Mesothelial cell of epicardium (in vitro differentiated cells): ENCODE measurements at regions not wholly inside any gene's neighbourhood (a gene's known extent, or its start where the extent isn't known, plus 50 kb on each side); places are given as distances from the start of the nearest gene placed in this dataset.

Experiments
- DNase-seq, 2 experiments: peaks; one replicate each; pipeline ENCODE4 v3.0.0; 2021; ENCODE audit warnings: low spot score in 2 of 2; ENCODE audit not compliant: unreplicated experiment in 2 of 2
- H3K27ac Mint-ChIP-seq: 2 replicates; pipeline ENCODE4 v1.8.0; 2021; ENCODE audit warnings: mixed read lengths
- H3K27me3 Mint-ChIP-seq: 2 replicates; pipeline ENCODE4 v1.8.0; 2021; ENCODE audit warnings: low read depth, mixed read lengths
- H3K36me3 Mint-ChIP-seq: 2 replicates; pipeline ENCODE4 v1.8.0; 2021; ENCODE audit warnings: mixed read lengths
- H3K4me1 Mint-ChIP-seq: 2 replicates; pipeline ENCODE4 v1.8.0; 2021; ENCODE audit warnings: mixed read lengths
- H3K4me3 Mint-ChIP-seq: 2 replicates; pipeline ENCODE4 v1.8.0; 2021; ENCODE audit warnings: mild to moderate bottlenecking, moderate library complexity, mixed read lengths
- H3K9me3 Mint-ChIP-seq: 2 replicates; pipeline ENCODE4 v1.8.0; 2021; ENCODE audit warnings: mixed read lengths
- TF ChIP-seq, protein P1 (sequence below): fragments of 200-600 bp; sonication (generic); IDR thresholded peaks from one replicate; pipeline ENCODE4 v1.5.0; 2021; ENCODE audit warnings: antibody characterized with exemption; ENCODE audit not compliant: unreplicated experiment

DNA sequence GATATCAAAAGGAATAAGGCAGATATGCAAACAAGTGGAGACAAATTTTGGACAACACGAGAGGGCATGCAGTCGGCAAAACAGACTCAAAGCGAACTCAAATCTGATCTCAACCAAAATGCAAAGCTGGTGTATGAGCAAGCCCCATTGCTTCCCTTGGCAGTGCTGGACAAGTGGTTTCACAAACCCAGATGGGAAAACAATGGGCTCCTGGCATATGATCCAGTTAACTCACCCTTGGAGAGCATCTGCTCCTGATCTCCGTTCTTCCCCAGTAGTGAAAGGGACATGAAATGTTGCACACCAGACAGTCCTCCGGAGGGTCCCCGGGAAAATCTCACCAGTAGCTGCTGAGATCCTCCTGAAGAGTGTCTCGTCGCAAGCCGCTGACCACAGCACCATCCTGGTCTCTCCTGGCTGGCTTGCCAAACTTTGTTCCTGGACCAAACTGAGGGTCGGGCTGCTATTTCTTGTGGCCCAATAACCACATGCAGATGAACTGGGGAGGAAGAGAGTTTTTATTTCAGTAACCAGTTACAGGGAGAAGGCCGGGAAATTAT is 84.3 kb upstream of the THBS2 start:
- H3K36me3 Mint-ChIP-seq: no peaks in the 10 kb centered on the region
- DNase-seq: no peak
- TF ChIP-seq, protein P1, sequence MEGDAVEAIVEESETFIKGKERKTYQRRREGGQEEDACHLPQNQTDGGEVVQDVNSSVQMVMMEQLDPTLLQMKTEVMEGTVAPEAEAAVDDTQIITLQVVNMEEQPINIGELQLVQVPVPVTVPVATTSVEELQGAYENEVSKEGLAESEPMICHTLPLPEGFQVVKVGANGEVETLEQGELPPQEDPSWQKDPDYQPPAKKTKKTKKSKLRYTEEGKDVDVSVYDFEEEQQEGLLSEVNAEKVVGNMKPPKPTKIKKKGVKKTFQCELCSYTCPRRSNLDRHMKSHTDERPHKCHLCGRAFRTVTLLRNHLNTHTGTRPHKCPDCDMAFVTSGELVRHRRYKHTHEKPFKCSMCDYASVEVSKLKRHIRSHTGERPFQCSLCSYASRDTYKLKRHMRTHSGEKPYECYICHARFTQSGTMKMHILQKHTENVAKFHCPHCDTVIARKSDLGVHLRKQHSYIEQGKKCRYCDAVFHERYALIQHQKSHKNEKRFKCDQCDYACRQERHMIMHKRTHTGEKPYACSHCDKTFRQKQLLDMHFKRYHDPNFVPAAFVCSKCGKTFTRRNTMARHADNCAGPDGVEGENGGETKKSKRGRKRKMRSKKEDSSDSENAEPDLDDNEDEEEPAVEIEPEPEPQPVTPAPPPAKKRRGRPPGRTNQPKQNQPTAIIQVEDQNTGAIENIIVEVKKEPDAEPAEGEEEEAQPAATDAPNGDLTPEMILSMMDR: no peak
- no peaks in the 10 kb centered on the region for H3K9me3 Mint-ChIP-seq
- peaks cover 41% of the 10 kb centered on the region for H3K4me1 Mint-ChIP-seq
- peak overlapping the region; percentile 60 for H3K27ac Mint-ChIP-seq
- H3K4me3 Mint-ChIP-seq: no peak overlapping the region
- H3K27me3 Mint-ChIP-seq: no peaks in the 10 kb centered on the region

DNA sequence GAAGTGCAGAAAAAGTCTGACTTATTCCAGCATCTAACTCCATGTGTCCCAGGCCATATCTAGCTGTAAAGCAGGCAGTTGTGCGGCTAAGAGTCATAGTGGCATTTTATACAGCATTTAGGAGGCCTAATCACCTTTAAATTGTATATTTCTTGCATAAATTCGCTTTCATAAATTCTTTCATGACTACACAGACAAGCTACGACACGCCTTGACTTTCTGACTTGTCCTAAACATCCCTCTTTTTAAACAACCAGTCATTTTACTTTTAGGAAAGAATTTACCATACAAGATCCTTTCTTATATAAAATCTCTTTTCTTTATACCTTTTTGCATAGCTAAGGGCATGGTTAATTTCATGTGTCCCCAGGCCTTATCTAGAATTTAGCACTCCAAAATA is 81.7 kb upstream of the THBS2 start:
- no peak overlapping the region for H3K27ac Mint-ChIP-seq
- DNase-seq: no peak
- H3K4me1 Mint-ChIP-seq: peaks cover 41% of the 10 kb centered on the region
- no peak overlapping the region for H3K4me3 Mint-ChIP-seq
- no peaks in the 10 kb centered on the region for H3K27me3 Mint-ChIP-seq
- H3K36me3 Mint-ChIP-seq: no peaks in the 10 kb centered on the region
- no peaks in the 10 kb centered on the region for H3K9me3 Mint-ChIP-seq
- TF ChIP-seq, protein P1: no peak

DNA sequence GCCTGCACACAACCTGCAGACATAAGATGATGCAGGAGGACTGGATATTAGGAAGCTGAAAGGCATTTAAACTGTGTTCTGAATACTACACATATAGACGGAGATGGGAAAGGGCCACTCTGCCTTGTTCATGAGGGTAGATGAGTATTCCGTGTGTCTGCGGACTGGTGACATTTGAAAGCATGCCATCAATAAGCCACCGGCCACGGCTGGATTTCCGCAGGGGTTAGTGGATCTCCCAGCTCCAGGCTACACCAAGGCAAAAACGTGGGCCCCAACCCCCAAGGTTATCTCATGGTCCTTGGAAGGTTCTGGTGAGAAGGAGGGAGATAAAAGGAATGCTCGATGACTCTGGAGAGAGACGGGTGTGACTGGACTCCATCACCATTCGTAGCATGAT is 78.6 kb upstream of the THBS2 start:
- DNase-seq: no peak
- TF ChIP-seq, protein P1: no peak
- Mint-ChIP-seq H3K4me1 (peaks cover 21% of the 10 kb centered on the region), H3K27ac (no peak overlapping the region), H3K27me3 (no peaks in the 10 kb centered on the region), H3K9me3 (peaks cover 5% of the 10 kb centered on the region), H3K36me3 (no peaks in the 10 kb centered on the region), H3K4me3 (no peak overlapping the region)

DNA sequence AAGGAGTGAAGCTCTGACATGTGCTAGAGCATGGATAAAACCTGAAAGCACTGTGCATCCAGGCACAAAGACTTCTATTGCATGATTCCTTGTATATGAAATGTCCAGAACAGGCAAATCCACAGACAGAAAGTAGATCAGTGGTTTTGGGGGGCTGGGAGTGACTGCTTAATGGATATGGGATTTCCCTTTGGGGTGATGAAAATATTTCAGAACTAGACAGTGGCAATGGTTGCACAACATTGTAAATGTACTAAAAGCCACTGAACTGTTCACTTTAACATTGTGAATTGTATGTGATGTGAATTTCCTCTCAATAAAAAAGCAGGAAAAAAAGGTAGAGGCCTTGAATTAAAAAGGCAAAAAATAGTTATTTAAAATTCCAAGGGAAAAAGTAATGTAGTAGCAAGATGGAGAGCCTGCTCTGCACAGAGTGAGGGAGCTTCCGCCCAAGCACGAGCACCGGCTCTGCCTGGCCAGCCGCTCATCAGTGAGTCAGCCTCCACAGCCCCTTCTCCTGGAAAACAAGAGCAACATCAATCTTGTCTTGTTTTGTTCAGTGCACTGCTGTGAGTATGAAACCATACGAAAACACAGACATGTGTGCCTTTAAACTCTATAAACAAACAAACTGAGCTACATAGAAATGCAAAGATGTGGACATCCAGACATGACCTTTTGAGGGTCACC is 74.6 kb upstream of the THBS2 start:
- no peak overlapping the region for H3K4me3 Mint-ChIP-seq
- no peaks in the 10 kb centered on the region for H3K36me3 Mint-ChIP-seq
- TF ChIP-seq, protein P1: no peak
- H3K27me3 Mint-ChIP-seq: no peaks in the 10 kb centered on the region
- peaks cover 5% of the 10 kb centered on the region for H3K9me3 Mint-ChIP-seq
- H3K4me1 Mint-ChIP-seq: peaks cover 2% of the 10 kb centered on the region
- DNase-seq: no peak
- H3K27ac Mint-ChIP-seq: peak overlapping the region; percentile 11

DNA sequence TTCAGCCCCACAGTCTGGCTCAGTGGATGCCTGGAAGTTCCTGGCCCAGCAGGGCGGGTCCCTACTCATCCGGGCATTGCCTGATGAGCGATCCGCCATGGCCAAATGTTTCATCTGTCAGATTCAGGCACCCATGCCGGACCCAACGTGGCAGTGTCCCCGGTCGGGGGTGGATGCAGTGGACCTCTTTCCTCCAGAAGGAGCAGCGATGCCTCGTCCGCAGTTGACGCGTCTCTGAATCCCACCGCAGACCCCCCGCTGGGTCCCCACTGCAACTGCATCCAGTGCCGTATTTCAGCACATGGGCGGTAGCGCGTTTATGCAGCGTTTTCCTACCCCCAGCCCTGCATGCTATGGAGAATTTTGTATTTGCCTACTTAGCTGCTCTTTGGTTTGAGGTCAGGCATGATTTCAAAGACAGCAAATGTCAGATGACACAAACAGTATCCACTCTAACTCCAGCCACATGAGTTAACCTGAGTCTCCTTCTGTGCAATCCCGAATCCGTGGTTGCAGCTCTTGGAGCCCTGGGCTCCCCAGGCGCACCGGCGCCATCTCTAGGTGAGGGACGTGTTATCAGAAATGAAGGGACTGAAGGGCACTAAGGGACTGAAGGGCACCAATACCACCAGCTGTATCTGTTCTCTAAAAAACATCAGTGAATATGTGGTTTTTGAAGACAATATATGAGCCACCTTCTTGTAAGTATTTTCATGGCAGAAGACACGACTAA is 72.6 kb upstream of the THBS2 start:
- TF ChIP-seq, protein P1: no peak
- Mint-ChIP-seq H3K9me3 (peaks cover 5% of the 10 kb centered on the region), H3K4me1 (peaks cover 4% of the 10 kb centered on the region), H3K27me3 (no peaks in the 10 kb centered on the region), H3K4me3 (no peak overlapping the region), H3K36me3 (no peaks in the 10 kb centered on the region), H3K27ac (no peak overlapping the region)
- no peak for DNase-seq
